Lower leg skin (tissue), 3 donors: ENCODE measurements at regions not wholly inside any gene's neighbourhood (a gene's known extent, or its start where the extent isn't known, plus 50 kb on each side); places are given as distances from the start of the nearest gene placed in this dataset.

Source experiments
- POLR2A ChIP-seq, 2 donors: fragments of 450-650 bp; IDR thresholded peaks; one replicate each; pipeline ENCODE4 v1.6.1; 2016 to 2017; ENCODE audit warnings: antibody characterized with exemption in 2 of 2, mild to moderate bottlenecking in 1 of 2, moderate library complexity in 1 of 2
- TF ChIP-seq, protein P1 (sequence below), 3 donors: fragments of 450-650 bp; IDR thresholded peaks; one replicate each; pipeline ENCODE4 v1.5.1; 2016; ENCODE audit warnings: antibody characterized with exemption in 3 of 3, mild to moderate bottlenecking in 3 of 3, moderate library complexity in 2 of 3

DNA sequence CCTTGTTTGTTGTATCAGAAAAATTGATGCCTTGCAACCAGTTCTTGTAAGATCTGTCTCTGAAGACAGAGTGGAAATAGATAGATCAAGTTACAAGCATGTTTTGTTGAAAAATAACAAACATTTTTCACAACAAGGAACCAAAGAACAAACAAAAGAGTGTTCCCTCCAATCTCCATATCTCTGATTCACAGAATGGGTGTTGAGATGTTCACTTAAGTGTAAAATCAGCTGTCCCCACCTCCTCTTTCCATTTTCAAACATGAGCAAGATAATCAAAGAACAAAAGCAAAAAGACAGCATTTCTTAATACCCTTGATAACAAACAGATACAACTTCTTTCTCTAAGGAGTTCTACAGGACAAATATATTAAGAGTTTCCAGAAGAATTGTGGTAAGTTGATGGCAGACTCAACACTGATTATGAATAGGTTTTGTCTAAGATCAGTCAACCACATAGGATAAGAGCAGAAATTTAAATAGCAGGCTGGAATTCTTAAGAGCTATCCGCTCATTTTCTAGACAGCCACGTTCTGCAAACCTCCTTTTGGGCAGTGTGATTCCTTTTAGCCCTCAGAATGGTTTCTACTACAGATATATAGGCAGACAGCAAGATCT is 970.9 kb upstream of the AUTS2 start:
- TF ChIP-seq, protein P1, sequence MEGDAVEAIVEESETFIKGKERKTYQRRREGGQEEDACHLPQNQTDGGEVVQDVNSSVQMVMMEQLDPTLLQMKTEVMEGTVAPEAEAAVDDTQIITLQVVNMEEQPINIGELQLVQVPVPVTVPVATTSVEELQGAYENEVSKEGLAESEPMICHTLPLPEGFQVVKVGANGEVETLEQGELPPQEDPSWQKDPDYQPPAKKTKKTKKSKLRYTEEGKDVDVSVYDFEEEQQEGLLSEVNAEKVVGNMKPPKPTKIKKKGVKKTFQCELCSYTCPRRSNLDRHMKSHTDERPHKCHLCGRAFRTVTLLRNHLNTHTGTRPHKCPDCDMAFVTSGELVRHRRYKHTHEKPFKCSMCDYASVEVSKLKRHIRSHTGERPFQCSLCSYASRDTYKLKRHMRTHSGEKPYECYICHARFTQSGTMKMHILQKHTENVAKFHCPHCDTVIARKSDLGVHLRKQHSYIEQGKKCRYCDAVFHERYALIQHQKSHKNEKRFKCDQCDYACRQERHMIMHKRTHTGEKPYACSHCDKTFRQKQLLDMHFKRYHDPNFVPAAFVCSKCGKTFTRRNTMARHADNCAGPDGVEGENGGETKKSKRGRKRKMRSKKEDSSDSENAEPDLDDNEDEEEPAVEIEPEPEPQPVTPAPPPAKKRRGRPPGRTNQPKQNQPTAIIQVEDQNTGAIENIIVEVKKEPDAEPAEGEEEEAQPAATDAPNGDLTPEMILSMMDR (IDR thresholded peaks at IDR 0.05): no peak
- no peak for TF ChIP-seq POLR2A (IDR thresholded peaks at IDR 0.05)
